Endothelial cell of umbilical vein (primary cell): ENCODE measurements at regions not wholly inside any gene's neighbourhood (a gene's known extent, or its start where the extent isn't known, plus 50 kb on each side); places are given as distances from the start of the nearest gene placed in this dataset.

Experiments used
- BruUV-seq: library from RNA; stranded (reverse); fragments of 400-500 nt; replicated peaks from 2 replicates; lab custom pipeline; 2021; lab: Mats Ljungman, UMichigan
- CTCF ChIA-PET: fragments of 300-600, 350-600 bp; sonication (Branson Sonifier 250); formaldehyde crosslinking; loops from one replicate; lab custom pipeline; 2021; ENCODE audit warnings: antibody characterized with exemption, inconsistent platforms; lab: Charles Lee
- POLR2A ChIA-PET: fragments of 300-600, 350-600 bp; sonication (Branson Sonifier 250); formaldehyde crosslinking; loops from one replicate; lab custom pipeline; 2021; ENCODE audit warnings: antibody characterized with exemption, inconsistent platforms; lab: Charles Lee
- DNase-seq: peaks from one replicate; pipeline ENCODE4 v3.0.0-alpha.2; 2011; ENCODE audit warnings: low read depth, low spot score
- FAIRE-seq: peaks from 2 replicates; lab custom pipeline; 2011; peaks lifted over from hg19 to GRCh38; lab: Jason Lieb, UNC
- H2AFZ ChIP-seq: 2 replicates; pipeline ENCODE4 v1.6.0; 2012; ENCODE audit warnings: low read depth, low read length, control low read depth, inconsistent platforms
- H3K27ac ChIP-seq: 2 replicates; pipeline ENCODE4 v1.5.1; 2011; ENCODE audit warnings: low read depth, mild to moderate bottlenecking, control low read depth, low read length, moderate library complexity; ENCODE audit not compliant: insufficient read depth
- H3K27me3 ChIP-seq, 2 experiments: 2 replicates each; pipeline versions ENCODE4 v1.6.0 to v1.6.1; 2011; ENCODE audit warnings: low read length in 2 of 2, mixed read lengths in 1 of 2; ENCODE audit not compliant: control insufficient read depth in 2 of 2, insufficient read depth in 2 of 2
- H3K36me3 ChIP-seq, 2 experiments: 2 replicates in 1 of 2; 3 replicates in 1 of 2; pipeline ENCODE4 v1.5.1; 2011; ENCODE audit warnings: low read length in 2 of 2, mild to moderate bottlenecking in 1 of 2, moderate library complexity in 1 of 2; ENCODE audit not compliant: control insufficient read depth in 2 of 2, insufficient read depth in 2 of 2; ENCODE audit errors: extremely low read depth in 1 of 2
- H3K4me1 ChIP-seq: 3 replicates; pipeline ENCODE4 v1.5.1; 2011; ENCODE audit warnings: mild to moderate bottlenecking, low read length; ENCODE audit not compliant: control insufficient read depth, insufficient read depth; ENCODE audit errors: extremely low read depth
- H3K4me2 ChIP-seq: 2 replicates; pipeline ENCODE4 v1.6.1; 2011; ENCODE audit warnings: low read length, control low read depth, mixed read lengths; ENCODE audit not compliant: insufficient read depth
- H3K4me3 ChIP-seq, 3 experiments: fragments of 200-600 bp in 1 of 3; sonication (generic), shearing (Covaris generic) in 1 of 3; replicated peaks in 1 of 3; 2 replicates each; pipeline ENCODE4 v1.5.1; 2011 to 2016; ENCODE audit warnings: control low read depth in 3 of 3, low read length in 3 of 3, mild to moderate bottlenecking in 2 of 3, inconsistent platforms in 1 of 3, low read depth in 1 of 3, moderate library complexity in 1 of 3; ENCODE audit not compliant: insufficient read depth in 1 of 3
- H3K79me2 ChIP-seq: 2 replicates; pipeline ENCODE4 v1.6.0; 2012; ENCODE audit warnings: low read length, inconsistent platforms; ENCODE audit not compliant: control insufficient read depth, insufficient read depth
- H3K9ac ChIP-seq: replicated peaks from 2 replicates; pipeline ENCODE3; 2011; ENCODE audit warnings: low read length, control low read depth; ENCODE audit not compliant: insufficient read depth; ENCODE audit errors: extremely low read depth
- H3K9me1 ChIP-seq: replicated peaks from 3 replicates; pipeline ENCODE4 v1.6.0; 2011; ENCODE audit warnings: mild to moderate bottlenecking, low read length; ENCODE audit not compliant: control insufficient read depth, insufficient read depth; ENCODE audit errors: extremely low read depth
- H3K9me3 ChIP-seq: replicated peaks from 2 replicates; pipeline ENCODE4 v1.5.1; 2012; ENCODE audit warnings: low read length, inconsistent platforms; ENCODE audit not compliant: control insufficient read depth, insufficient read depth
- H4K20me1 ChIP-seq: replicated peaks from 2 replicates; pipeline ENCODE3; 2011; ENCODE audit warnings: mild to moderate bottlenecking, low read length; ENCODE audit not compliant: control insufficient read depth, insufficient read depth; ENCODE audit errors: extremely low read depth
- EZH2 ChIP-seq: IDR thresholded peaks from 2 replicates; pipeline ENCODE4 v1.6.1; 2012; ENCODE audit warnings: borderline replicate concordance, low read depth, mild to moderate bottlenecking, moderate library complexity, low read length, inconsistent platforms; ENCODE audit not compliant: severe bottlenecking
- FOS ChIP-seq: IDR thresholded peaks from 2 replicates; pipeline ENCODE4 v1.6.1; 2011; ENCODE audit warnings: mild to moderate bottlenecking, low read length, moderate library complexity, borderline replicate concordance; ENCODE audit not compliant: insufficient read depth
- GATA2 ChIP-seq: IDR thresholded peaks from 2 replicates; pipeline ENCODE4 v1.7.0; 2011; ENCODE audit warnings: low read depth, mild to moderate bottlenecking, moderate library complexity, mixed read lengths, low read length; ENCODE audit not compliant: insufficient read length, insufficient read depth
- JUN ChIP-seq: IDR thresholded peaks from 2 replicates; pipeline ENCODE4 v1.6.1; 2011; ENCODE audit warnings: borderline replicate concordance, low read depth; ENCODE audit not compliant: insufficient read length, insufficient read depth
- MYC ChIP-seq: IDR thresholded peaks from one replicate; pipeline ENCODE4 v1.6.1; 2011; ENCODE audit warnings: mild to moderate bottlenecking, low read depth, low read length
- POLR2A ChIP-seq: IDR thresholded peaks from 2 replicates; pipeline ENCODE4 v1.6.1; 2012; ENCODE audit warnings: low read depth, mild to moderate bottlenecking, control low read depth, low read length
- POLR2AphosphoS5 ChIP-seq: IDR thresholded peaks from 2 replicates; pipeline ENCODE4 v1.6.1; 2012; ENCODE audit warnings: low read depth, mild to moderate bottlenecking, control low read depth, low read length, moderate library complexity; ENCODE audit not compliant: insufficient read depth
- dilution Hi-C: fragments of 300-500 bp; cut with MboI; formaldehyde crosslinking; loops from one replicate; pipeline ENCODE4 v1.15.0; 2019; ENCODE audit warnings: low sequenced_read_pairs; ENCODE audit not compliant: extremely low pct_ligation_motif_present
- intact Hi-C: fragments of 100-400 bp; cut with micrococcal nuclease; formaldehyde crosslinking; loops from one replicate; pipeline ENCODE4 v1.10.0; 2022
- TF ChIP-seq, protein P1 (sequence below), 2 donors: IDR thresholded peaks; 1 replicate in 1 of 2; 2 replicates in 1 of 2; pipeline ENCODE4 v1.5.1; 2011; ENCODE audit warnings: low read length in 2 of 2, mild to moderate bottlenecking in 2 of 2, moderate library complexity in 2 of 2, control low read depth in 1 of 2, inconsistent platforms in 1 of 2, low read depth in 1 of 2; ENCODE audit not compliant: insufficient read depth in 1 of 2; ENCODE audit errors: extremely low read depth in 1 of 2
- TF ChIP-seq, protein P2 (sequence below): IDR thresholded peaks from 2 replicates; pipeline ENCODE4 v1.6.1; 2011; ENCODE audit not compliant: insufficient read depth, insufficient read length

DNA sequence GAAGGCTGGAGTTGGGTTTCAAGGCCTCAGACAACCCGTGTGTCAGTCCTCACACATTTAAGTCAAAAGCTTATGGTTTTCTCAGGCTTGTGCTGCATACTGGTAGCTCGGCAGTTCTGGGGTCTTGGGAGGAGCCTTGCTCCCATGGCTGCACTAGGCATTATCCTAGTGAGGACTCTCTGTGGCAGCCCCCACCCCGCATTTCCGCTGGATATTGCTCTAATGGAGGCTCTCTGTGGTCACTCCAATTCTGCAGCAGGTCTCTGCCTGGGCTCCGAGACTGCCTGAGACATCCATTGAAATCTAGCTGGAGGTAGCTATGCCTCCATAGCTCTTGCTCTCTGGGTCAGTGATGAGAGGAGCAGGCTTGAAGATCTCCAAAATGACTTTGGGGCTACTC is 311.5 kb upstream of the PTGER4 start:
- CTCF ChIA-PET = no interaction called here
- no peak overlapping the region for H3K4me2 ChIP-seq
- BruUV-seq = no TSS peak
- no peaks in the 10 kb centered on the region for H3K79me2 ChIP-seq
- no peaks in the 10 kb centered on the region for H3K9me1 ChIP-seq
- H3K27ac ChIP-seq = no peak overlapping the region
- H3K9me3 ChIP-seq = no peaks in the 10 kb centered on the region
- H4K20me1 ChIP-seq = no peaks in the 10 kb centered on the region
- H3K4me3 ChIP-seq = no peak overlapping the region
- no peaks in the 10 kb centered on the region for H3K36me3 ChIP-seq
- H3K27me3 ChIP-seq = no peaks in the 10 kb centered on the region
- POLR2A ChIA-PET = no interaction called here
- no peaks in the 10 kb centered on the region for H3K4me1 ChIP-seq
- H2AFZ ChIP-seq = no peak overlapping the region
- DNase-seq = no peak
- dilution Hi-C loops (no loop called here), intact Hi-C loops (no loop called here)
- H3K9ac ChIP-seq = no peak overlapping the region
- TF ChIP-seq JUN = no peak
- TF ChIP-seq POLR2AphosphoS5 = no peak
- no peak for TF ChIP-seq MYC
- TF ChIP-seq, protein P1, sequence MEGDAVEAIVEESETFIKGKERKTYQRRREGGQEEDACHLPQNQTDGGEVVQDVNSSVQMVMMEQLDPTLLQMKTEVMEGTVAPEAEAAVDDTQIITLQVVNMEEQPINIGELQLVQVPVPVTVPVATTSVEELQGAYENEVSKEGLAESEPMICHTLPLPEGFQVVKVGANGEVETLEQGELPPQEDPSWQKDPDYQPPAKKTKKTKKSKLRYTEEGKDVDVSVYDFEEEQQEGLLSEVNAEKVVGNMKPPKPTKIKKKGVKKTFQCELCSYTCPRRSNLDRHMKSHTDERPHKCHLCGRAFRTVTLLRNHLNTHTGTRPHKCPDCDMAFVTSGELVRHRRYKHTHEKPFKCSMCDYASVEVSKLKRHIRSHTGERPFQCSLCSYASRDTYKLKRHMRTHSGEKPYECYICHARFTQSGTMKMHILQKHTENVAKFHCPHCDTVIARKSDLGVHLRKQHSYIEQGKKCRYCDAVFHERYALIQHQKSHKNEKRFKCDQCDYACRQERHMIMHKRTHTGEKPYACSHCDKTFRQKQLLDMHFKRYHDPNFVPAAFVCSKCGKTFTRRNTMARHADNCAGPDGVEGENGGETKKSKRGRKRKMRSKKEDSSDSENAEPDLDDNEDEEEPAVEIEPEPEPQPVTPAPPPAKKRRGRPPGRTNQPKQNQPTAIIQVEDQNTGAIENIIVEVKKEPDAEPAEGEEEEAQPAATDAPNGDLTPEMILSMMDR (IDR thresholded peaks at IDR 0.05; ENCODE audit: extremely low read depth in 1 of 2, insufficient read depth in 1 of 2, low read depth in 1 of 2, low read length in 2 of 2) = no peak
- TF ChIP-seq POLR2A = no peak
- no peak for TF ChIP-seq FOS
- FAIRE-seq = no peak

DNA sequence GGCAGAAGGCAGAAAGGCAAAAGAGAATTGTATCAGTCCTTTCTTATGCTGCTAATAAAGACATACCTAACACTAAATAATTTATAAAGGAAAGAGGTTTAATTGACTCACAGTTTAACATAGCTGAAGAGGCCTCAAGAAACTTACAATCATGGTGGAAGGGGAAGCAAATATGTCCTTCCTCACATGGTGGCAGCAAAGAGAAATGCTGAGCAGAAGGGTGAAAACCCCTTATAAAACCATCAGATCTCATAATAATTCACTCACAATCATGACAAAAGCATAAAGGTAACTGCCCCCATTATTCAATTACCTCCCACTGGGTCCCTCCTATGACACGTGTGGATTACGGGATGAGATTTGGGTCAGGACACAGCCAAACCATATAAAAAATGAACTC is 312.5 kb upstream of the PTGER4 start:
- DNase-seq (no peak), FAIRE-seq (no peak)
- no TSS peak for BruUV-seq
- H3K36me3 ChIP-seq = no peaks in the 10 kb centered on the region
- H3K9me1 ChIP-seq = no peaks in the 10 kb centered on the region
- intact Hi-C loops = no loop called here
- TF ChIP-seq POLR2AphosphoS5 (no peak), JUN (no peak), POLR2A (no peak), FOS (no peak), MYC (no peak), EZH2 (no peak), GATA2 (no peak)
- TF ChIP-seq, protein P1 (IDR thresholded peaks at IDR 0.05; ENCODE audit: extremely low read depth in 1 of 2, insufficient read depth in 1 of 2, low read depth in 1 of 2, low read length in 2 of 2) = no peak
- TF ChIP-seq, protein P2, sequence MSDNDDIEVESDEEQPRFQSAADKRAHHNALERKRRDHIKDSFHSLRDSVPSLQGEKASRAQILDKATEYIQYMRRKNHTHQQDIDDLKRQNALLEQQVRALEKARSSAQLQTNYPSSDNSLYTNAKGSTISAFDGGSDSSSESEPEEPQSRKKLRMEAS = no peak
- dilution Hi-C loops = no loop called here
- H3K9ac ChIP-seq = no peak overlapping the region
- no peak overlapping the region for H2AFZ ChIP-seq
- no peaks in the 10 kb centered on the region for H3K79me2 ChIP-seq
- H3K27me3 ChIP-seq = no peaks in the 10 kb centered on the region
- CTCF ChIA-PET = interaction anchor here (0.6 kb wide), 1 partner anchor 318 kb away, joined by 3 read pairs; no protein-coding TSS in a partner anchor
- no peak overlapping the region for H3K4me2 ChIP-seq
- no peaks in the 10 kb centered on the region for H3K9me3 ChIP-seq
- H3K4me3 ChIP-seq = no peak overlapping the region
- no peaks in the 10 kb centered on the region for H3K4me1 ChIP-seq
- no peaks in the 10 kb centered on the region for H4K20me1 ChIP-seq
- H3K27ac ChIP-seq = no peak overlapping the region
- POLR2A ChIA-PET = no interaction called here
